GM23248 (cell line): ENCODE measurements at regions not wholly inside any gene's neighbourhood (a gene's known extent, or its start where the extent isn't known, plus 50 kb on each side); places are given as distances from the start of the nearest gene placed in this dataset.
A peak's percentile ranks its signal among the peaks of the same experiment; 100 is the strongest.

ENCODE experiments used
- DNase-seq: peaks from one replicate; pipeline ENCODE4 v3.0.0-alpha.2; 2015
- H2AFZ ChIP-seq: fragments of 200-600 bp; sonication (generic); 2 replicates; pipeline ENCODE4 v1.6.1; 2016; ENCODE audit warnings: antibody characterized with exemption
- H3F3A ChIP-seq: fragments of 200-600 bp; sonication (generic); 2 replicates; pipeline ENCODE4 v1.6.1; 2016; ENCODE audit warnings: mild to moderate bottlenecking, antibody characterized with exemption, mixed run types; ENCODE audit not compliant: insufficient read depth
- H3K27ac ChIP-seq: fragments of 200-600 bp; sonication (generic); 2 replicates; pipeline ENCODE4 v1.5.1; 2016; ENCODE audit warnings: mild to moderate bottlenecking
- H3K27me3 ChIP-seq: fragments of 200-600 bp; sonication (generic); replicated peaks from 2 replicates; pipeline ENCODE4 v1.6.1; 2016; ENCODE audit warnings: mild to moderate bottlenecking; ENCODE audit not compliant: insufficient read depth
- H3K36me3 ChIP-seq: fragments of 200-600 bp; sonication (generic); 2 replicates; pipeline ENCODE4 v1.6.1; 2016; ENCODE audit warnings: low read depth, mild to moderate bottlenecking
- H3K4me1 ChIP-seq: fragments of 200-600 bp; sonication (generic); 2 replicates; pipeline ENCODE4 v1.6.1; 2016; ENCODE audit warnings: mild to moderate bottlenecking; ENCODE audit not compliant: insufficient read depth
- H3K4me2 ChIP-seq: fragments of 200-600 bp; sonication (generic); one replicate; pipeline ENCODE4 v1.6.1; 2016; ENCODE audit warnings: mild to moderate bottlenecking; ENCODE audit not compliant: unreplicated experiment
- H3K4me3 ChIP-seq: fragments of 200-600 bp; sonication (generic); 2 replicates; pipeline ENCODE4 v1.5.1; 2016; ENCODE audit warnings: mild to moderate bottlenecking
- H3K79me2 ChIP-seq: fragments of 200-600 bp; sonication (generic); 2 replicates; pipeline ENCODE4 v1.6.1; 2016; ENCODE audit warnings: mild to moderate bottlenecking; ENCODE audit not compliant: insufficient read depth
- H3K9ac ChIP-seq: fragments of 200-600 bp; sonication (generic); 2 replicates; pipeline ENCODE4 v1.6.1; 2016; ENCODE audit warnings: mild to moderate bottlenecking
- H3K9me2 ChIP-seq: fragments of 200-600 bp; sonication (generic); 2 replicates; pipeline ENCODE4 v1.6.1; 2016; ENCODE audit warnings: mixed run types, mild to moderate bottlenecking, moderate library complexity; ENCODE audit not compliant: insufficient read depth
- H3K9me3 ChIP-seq: fragments of 200-600 bp; sonication (generic); one replicate; pipeline ENCODE4 v1.6.1; 2017; ENCODE audit warnings: low read depth
- H4K20me1 ChIP-seq: fragments of 200-600 bp; sonication (generic); 2 replicates; pipeline ENCODE4 v1.6.0; 2016; ENCODE audit not compliant: insufficient read depth
- EZH2 ChIP-seq: fragments of 200-600 bp; sonication (generic); IDR thresholded peaks from 2 replicates; pipeline ENCODE4 v1.6.1; 2018; ENCODE audit warnings: antibody characterized with exemption, mild to moderate bottlenecking; ENCODE audit not compliant: insufficient read depth, poor library complexity, severe bottlenecking
- EZH2phosphoT487 ChIP-seq: fragments of 200-600 bp; sonication (generic); IDR thresholded peaks from 2 replicates; pipeline ENCODE4 v1.6.1; 2018; ENCODE audit warnings: antibody characterized with exemption, moderate library complexity, mild to moderate bottlenecking, low read depth; ENCODE audit not compliant: insufficient read depth
- WGBS, 2 experiments: methylation state at CpG; one replicate each; pipeline ENCODE4 v1.1.6; 2015 to 2017; ENCODE audit warnings: low lambda C conversion rate in 2 of 2, low coverage in 1 of 2; ENCODE audit errors: missing lambda C conversion rate in 2 of 2; 5-methylcytosine and 5-hydroxymethylcytosine counted together
- in situ Hi-C: fragments of 300-500 bp; cut with MboI; formaldehyde crosslinking; loops from 2 replicates; pipeline ENCODE4 v1.15.0; 2020

- H3K9ac ChIP-seq, result no peak overlapping the region
- in situ Hi-C loops, result no loop called here
- no peak for DNase-seq
- H3K4me2 ChIP-seq, result no peak overlapping the region
- H3K27ac ChIP-seq, result no peak overlapping the region
- H3K9me3 ChIP-seq, result no peaks in the 10 kb centered on the region
- H3K27me3 ChIP-seq, result no peaks in the 10 kb centered on the region
- H3K9me2 ChIP-seq, result no peaks in the 10 kb centered on the region
- H4K20me1 ChIP-seq, result no peaks in the 10 kb centered on the region
- no peaks in the 10 kb centered on the region for H3F3A ChIP-seq
- no peak overlapping the region for H3K4me3 ChIP-seq
- no peak overlapping the region for H2AFZ ChIP-seq
- H3K79me2 ChIP-seq, result no peaks in the 10 kb centered on the region
- TF ChIP-seq EZH2phosphoT487, result no peak
- no peak for TF ChIP-seq EZH2
- no peaks in the 10 kb centered on the region for H3K36me3 ChIP-seq
- 0 out of 2 replicates have a peak, but pooled peaks cover 4% of the 10 kb centered on the region for H3K4me1 ChIP-seq
- WGBS, 2 experiments, result 94 to 95% methylated on average over 5 of the region's 5 CpGs
Measured at GRCh38 chr3:178318941-178319816, 217.1 kb upstream of the KCNMB2 start.

GRCh38 chr3:178320456-178321351, 215.5 kb upstream of the KCNMB2 start:
- H3K9me2 ChIP-seq, result no peaks in the 10 kb centered on the region
- no peaks in the 10 kb centered on the region for H3K27me3 ChIP-seq
- TF ChIP-seq EZH2phosphoT487 (no peak), EZH2 (no peak)
- in situ Hi-C loops, result loop anchor here (10.0 kb wide), 1 partner anchor 506 kb away; no protein-coding TSS in a partner anchor
- no peak overlapping the region for H3K4me3 ChIP-seq
- H3K9ac ChIP-seq, result no peak overlapping the region
- no peaks in the 10 kb centered on the region for H3K9me3 ChIP-seq
- H3K4me2 ChIP-seq, result no peak overlapping the region
- no peak overlapping the region for H3K27ac ChIP-seq
- no peaks in the 10 kb centered on the region for H4K20me1 ChIP-seq
- H3K4me1 ChIP-seq, result peaks cover 9% of the 10 kb centered on the region
- 74 to 78% methylated on average over 4 of the region's 4 CpGs for WGBS, 2 experiments
- DNase-seq, result peak; percentile 49
- H3K79me2 ChIP-seq, result no peaks in the 10 kb centered on the region
- H2AFZ ChIP-seq, result no peak overlapping the region
- H3F3A ChIP-seq, result no peaks in the 10 kb centered on the region
- no peaks in the 10 kb centered on the region for H3K36me3 ChIP-seq

GRCh38 chr3:178324356-178324755, 211.9 kb upstream of the KCNMB2 start:
- H3K36me3 ChIP-seq, result no peaks in the 10 kb centered on the region
- no peak overlapping the region for H2AFZ ChIP-seq
- no peaks in the 10 kb centered on the region for H3F3A ChIP-seq
- no peaks in the 10 kb centered on the region for H3K9me3 ChIP-seq
- no peak overlapping the region for H3K9ac ChIP-seq
- H3K27ac ChIP-seq, result no peak overlapping the region
- in situ Hi-C loops, result loop anchor here (10.0 kb wide), 1 partner anchor 510 kb away; no protein-coding TSS in a partner anchor
- H3K9me2 ChIP-seq, result no peaks in the 10 kb centered on the region
- no peaks in the 10 kb centered on the region for H4K20me1 ChIP-seq
- H3K4me2 ChIP-seq, result no peak overlapping the region
- peaks cover 9% of the 10 kb centered on the region for H3K4me1 ChIP-seq
- WGBS, 2 experiments, result 91 to 92% methylated on average over 5 of the region's 5 CpGs
- no peak for DNase-seq
- H3K4me3 ChIP-seq, result no peak overlapping the region
- TF ChIP-seq EZH2phosphoT487, result no peak
- no peak for TF ChIP-seq EZH2
- H3K79me2 ChIP-seq, result no peaks in the 10 kb centered on the region
- no peaks in the 10 kb centered on the region for H3K27me3 ChIP-seq

- Histone ChIP-seq H2AFZ (no peak overlapping the region), H3K9me2 (no peaks in the 10 kb centered on the region), H4K20me1 (no peaks in the 10 kb centered on the region), H3K79me2 (no peaks in the 10 kb centered on the region), H3K4me1 (peaks cover 8% of the 10 kb centered on the region), H3K9ac (no peak overlapping the region), H3K9me3 (no peaks in the 10 kb centered on the region), H3K4me2 (peak overlapping the region; percentile 41), H3K27ac (no peak overlapping the region), H3K4me3 (no peak overlapping the region), H3F3A (no peaks in the 10 kb centered on the region), H3K27me3 (no peaks in the 10 kb centered on the region), H3K36me3 (no peaks in the 10 kb centered on the region)
- no peak for TF ChIP-seq EZH2
- TF ChIP-seq EZH2phosphoT487, result no peak
- WGBS, 2 experiments, result 4 to 12% methylated on average over 1 of the region's 1 CpG
- peak; percentile 59 for DNase-seq
- in situ Hi-C loops, result loop anchor here (10.0 to 25.0 kb wide), 2 partner anchors 511 to 1263 kb away; no protein-coding TSS in a partner anchor
Measured at GRCh38 chr3:178325330-178325729, 210.9 kb upstream of the KCNMB2 start.
